Fibroblast of villous mesenchyme (primary cell): ENCODE measurements at regions not wholly inside any gene's neighbourhood (a gene's known extent, or its start where the extent isn't known, plus 50 kb on each side); places are given as distances from the start of the nearest gene placed in this dataset.

Source experiments
- DNase-seq: peaks from one replicate; pipeline ENCODE4 v3.0.0-alpha.2; 2010; ENCODE audit warnings: low read depth
- H3K4me3 ChIP-seq: 2 replicates; pipeline ENCODE4 v1.5.1; 2011; ENCODE audit warnings: low read depth, mild to moderate bottlenecking, low read length
- CTCF ChIP-seq: IDR thresholded peaks from 2 replicates; pipeline ENCODE4 v1.5.1; 2012; ENCODE audit warnings: low read depth, mild to moderate bottlenecking, low read length; ENCODE audit not compliant: insufficient read depth

GRCh38 chr1:234540404-234540762, 61.4 kb upstream of the TARBP1 start:
- H3K4me3 ChIP-seq: no peak overlapping the region
- no peak for DNase-seq
- TF ChIP-seq CTCF: no peak

GRCh38 chr1:234539666-234540403, 60.9 kb upstream of the TARBP1 start:
- no peak overlapping the region for H3K4me3 ChIP-seq
- DNase-seq: no peak
- no peak for TF ChIP-seq CTCF

GRCh38 chr1:234538930-234539649, 60.1 kb upstream of the TARBP1 start:
- no peak for TF ChIP-seq CTCF
- H3K4me3 ChIP-seq: no peak overlapping the region
- no peak for DNase-seq

- H3K4me3 ChIP-seq: no peak overlapping the region
- DNase-seq: no peak
- no peak for TF ChIP-seq CTCF
Observed at GRCh38 chr1:234538062-234538731, 59.2 kb upstream of the TARBP1 start.

- no peak for TF ChIP-seq CTCF
- no peak for DNase-seq
- H3K4me3 ChIP-seq: no peak overlapping the region
Observed at GRCh38 chr1:234537236-234537635, 58.3 kb upstream of the TARBP1 start.

GRCh38 chr1:234536741-234537140, 57.8 kb upstream of the TARBP1 start:
- no peak overlapping the region for H3K4me3 ChIP-seq
- DNase-seq: no peak
- TF ChIP-seq CTCF: no peak
